ENCODE measurements at regions not wholly inside any gene's neighbourhood (a gene's known extent, or its start where the extent isn't known, plus 50 kb on each side); places are given as distances from the start of the nearest gene placed in this dataset.

DNA sequence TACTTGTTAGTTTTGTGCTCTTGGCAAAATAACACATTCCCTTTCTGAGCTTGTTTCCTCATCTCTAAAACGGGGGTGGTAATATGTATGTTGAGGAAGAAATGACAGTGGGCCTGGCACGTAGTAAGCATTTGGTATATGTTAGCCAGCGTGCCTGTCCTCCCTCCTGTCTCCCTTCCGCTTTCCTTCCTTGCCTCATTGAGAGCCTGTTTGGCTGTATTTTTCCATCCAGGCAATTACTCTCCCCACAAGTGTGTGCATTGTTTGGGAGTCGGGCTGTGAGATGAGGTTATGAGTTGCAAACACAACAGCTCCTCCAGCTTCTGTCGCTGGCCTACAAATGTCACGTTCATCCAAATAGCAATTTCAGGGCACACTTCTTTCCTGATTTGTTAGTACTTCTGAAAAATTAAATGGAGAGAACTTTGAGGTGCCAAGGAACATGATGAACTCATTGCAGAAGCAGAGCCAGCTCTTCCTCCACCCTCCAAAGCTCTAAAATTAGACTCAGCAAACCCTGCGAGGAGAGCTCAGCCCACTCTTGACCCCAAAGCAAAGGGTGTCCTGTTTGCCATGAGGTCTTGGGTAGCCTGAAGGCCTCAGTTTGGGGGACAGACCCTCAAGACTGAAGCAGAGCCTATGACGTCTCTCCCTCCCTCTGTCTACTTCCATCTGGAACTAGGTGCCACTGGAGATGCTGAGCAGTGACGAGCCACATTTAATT is 50.7 kb upstream of the TOX2 start:
- no peak for DNase-seq (ENCODE audit: low spot score)

DNA sequence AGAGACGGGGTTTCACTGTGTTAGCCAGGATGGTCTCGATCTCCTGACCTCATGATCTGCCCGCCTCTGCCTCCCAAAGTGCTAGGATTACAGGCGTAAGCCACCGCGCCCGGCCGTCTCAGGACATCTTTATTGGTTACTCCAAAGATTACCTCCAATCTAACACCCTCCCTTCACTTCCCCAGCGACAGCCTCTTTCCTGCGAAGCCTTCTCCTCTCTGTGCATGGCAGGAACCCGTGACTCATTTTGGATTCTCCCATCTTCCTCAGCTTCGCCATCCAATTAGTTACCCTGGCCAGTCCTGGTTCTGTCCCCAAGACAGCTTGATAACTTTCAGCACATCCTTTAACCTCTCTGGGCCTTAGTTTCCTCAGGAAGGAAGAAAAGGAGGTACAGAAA is 51.3 kb upstream of the TOX2 start:
- no peak for DNase-seq (ENCODE audit: low spot score)

DNA sequence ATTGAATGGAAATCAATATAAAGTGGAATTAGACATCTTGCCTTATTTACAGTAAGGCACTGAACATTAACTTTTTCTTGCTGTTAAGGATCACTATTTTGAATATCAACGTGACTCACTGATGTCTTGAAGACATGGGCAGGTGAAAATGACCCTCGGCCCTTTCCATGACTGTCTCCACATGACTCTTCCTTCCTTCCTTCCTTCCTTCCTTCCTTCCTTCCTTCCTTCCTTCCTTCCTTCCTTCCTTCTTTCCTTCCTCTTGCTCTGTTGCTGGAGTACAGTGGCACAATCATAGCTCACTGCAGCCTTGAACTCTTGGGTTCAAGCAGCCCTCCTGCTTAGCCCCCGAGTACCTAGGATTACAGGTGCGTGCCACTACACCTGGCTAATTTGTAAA is 52.2 kb upstream of the TOX2 start:
- no peak for DNase-seq (ENCODE audit: low spot score)

DNA sequence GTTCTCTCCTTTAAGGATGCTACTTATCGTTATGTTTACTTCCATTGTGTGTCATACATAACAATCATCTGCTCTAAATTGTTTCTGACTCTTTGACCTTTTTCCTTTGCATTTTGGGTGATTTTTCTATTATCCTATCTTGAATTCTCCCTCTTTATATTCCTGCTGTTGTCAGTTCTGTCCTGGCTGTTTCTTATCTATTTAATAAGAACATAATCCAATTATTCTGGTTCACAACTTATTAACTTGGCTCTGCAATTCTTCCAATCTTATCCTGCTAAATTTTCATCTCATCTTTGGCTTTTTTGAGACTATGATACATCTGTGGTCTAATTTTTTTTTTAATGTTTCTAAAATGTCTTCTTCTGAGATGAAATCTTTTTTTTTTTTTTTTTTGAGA is 54.7 kb upstream of the TOX2 start:
- no peak for DNase-seq (ENCODE audit: low spot score)

DNA sequence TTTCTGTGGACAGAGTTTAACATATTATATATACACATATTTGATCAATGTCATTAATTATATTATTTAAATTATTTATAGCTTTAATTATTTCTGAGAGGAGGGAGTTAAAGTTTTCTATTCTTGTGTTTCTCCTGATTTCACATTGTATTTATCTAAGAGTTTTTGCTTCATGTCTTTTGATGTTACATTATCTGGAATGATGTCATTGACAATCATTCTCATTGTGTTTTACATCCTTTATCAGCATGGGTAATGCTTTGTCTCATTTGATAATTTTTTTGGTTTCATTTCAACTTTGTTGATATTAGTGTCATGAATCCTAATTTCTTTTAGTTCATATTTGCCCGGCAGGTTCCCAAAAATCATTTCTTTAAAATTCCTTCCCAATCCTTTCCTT is 56.7 kb upstream of the TOX2 start:
- no peak for DNase-seq (ENCODE audit: low spot score)

DNA sequence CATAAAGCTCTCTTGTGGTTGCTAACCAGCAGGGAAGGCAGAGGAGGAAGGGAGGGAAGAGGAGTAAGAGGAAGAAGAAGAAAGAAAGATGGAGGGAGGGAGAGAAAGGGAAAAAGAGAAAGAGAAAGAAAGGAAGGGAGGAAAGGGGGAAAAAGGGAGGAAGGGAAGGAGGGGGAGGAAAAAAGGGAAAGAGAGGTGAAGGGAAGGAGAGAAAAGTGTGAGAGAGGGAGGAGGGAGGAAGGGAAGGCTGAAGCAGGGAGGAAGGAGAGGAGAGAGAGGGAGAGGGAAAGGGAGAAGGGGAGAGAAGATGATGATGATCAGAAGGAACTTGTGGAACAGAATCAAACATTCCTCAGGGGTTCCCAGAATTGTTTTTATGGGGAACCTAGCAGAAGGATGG is 57.5 kb upstream of the TOX2 start:
- DNase-seq (ENCODE audit: low spot score): no peak

DNA sequence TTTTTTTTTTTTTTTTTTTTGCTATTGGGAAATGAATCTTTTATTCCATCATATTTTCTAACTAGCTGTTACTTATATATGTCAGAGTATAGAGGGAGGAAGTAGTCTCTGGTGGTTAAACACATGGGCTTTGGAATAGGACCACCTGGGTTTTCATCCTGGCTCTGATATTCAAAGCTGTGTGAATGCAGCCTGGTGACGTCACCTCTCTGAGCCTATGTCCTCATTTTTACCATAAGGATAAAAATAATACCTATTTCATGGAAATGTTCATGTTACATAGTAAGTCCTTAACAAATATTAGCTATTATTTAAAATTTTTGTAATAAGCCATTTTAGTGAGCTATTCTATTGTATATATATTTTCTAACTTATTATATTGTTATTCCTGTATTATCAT is 58.8 kb upstream of the TOX2 start:
- DNase-seq (ENCODE audit: low spot score): no peak

DNA sequence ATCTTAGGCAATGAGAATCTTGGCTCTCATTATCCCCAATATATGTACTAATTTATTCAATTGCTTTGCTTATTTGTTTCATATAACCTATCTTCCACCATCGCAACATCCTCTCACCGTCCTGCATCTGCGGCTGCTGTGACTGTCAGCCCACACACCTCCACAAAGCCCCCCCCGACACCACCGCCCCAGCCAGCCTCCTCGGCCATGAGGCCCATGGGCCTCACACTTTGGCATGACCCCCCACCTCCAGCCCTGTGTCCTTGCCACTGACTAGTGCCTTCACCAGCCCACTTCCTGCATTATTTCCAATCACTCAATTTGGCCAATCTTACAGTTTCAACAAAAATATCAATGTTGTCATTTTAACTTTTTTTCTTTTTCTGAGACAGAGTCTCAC is 60.7 kb upstream of the TOX2 start:
- no peak for DNase-seq (ENCODE audit: low spot score)

DNA sequence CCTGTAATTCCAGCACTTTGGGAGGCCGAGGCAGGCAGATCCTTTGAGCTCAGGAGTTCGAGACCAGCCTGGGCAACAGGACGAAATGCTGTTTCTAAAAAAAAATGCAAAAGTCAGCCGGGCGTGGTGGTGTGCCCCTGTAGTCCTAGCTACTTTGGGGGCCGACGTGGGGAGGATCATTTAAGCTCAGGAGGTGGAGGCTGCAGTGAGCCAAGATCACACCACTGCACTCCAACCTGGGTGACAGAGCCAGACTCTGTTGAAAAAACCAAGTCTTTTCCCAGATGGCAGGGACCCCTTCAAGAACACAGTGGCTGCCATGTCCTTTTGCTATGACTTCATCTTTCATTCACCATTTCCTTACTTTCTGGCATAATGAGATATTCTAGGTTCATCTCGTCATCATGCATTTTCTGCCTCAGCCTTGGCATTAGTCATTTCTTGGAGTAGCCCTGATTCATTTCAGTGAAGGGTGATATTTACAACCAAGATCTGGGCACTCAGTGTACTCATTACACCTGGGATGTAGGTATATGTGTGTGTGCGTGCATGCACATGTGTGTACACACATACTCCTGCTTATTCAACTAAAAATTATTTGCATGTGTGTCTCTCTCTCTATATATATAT is 61.4 kb upstream of the TOX2 start:
- peak; percentile 35 for DNase-seq (ENCODE audit: low spot score)

DNA sequence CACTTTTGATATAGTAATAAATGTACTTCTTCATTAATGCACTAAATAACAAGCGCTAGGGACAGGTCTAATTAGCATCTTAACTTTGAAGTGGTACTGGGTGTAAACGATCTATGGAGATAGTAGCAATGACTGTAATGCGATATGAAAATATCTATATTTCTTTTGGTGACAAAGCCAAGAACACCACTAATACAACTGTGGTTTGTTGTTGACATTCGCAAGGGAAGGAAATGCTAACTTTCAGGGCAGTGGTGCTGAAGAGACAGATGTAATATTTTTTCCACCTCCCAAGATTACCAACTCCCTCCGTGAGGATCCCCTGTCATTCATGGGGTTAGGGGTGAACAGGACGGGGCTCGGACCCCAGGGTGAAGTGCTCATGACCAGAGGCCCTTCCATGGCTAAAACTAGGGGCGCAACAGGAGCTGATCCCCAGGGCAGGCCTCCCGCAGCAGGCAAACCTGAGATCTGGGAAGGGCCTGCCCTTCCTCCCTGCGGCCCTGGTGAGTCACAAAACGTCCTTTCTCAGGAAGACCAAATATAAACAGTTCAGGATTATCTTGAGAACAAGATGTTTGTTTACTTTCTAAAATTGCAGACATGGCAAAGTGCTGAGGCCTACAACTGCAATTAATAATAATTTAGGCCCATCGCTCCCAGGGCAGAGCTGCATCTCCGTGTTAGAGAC is 65.0 kb upstream of the TOX2 start:
- DNase-seq (ENCODE audit: low spot score): no peak

DNA sequence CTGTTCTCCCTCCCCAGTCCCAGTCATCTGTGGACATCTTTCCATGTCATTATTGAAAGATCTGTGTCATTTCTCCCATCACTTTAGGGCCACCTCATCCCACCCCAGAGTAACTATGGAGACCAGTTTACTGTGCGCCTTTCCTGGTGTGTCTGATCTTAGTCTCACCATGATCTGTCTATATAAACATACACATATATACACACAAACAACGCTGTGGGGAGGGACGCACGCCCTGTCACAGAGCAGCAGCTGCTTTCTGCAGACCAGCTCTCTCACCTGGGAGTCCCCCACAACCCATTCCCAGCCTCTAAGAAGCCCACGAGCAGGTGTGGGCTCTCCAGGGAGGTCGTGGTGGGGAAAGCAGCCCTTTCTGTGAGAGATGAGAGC is 68.1 kb upstream of the TOX2 start:
- DNase-seq (ENCODE audit: low spot score): no peak

DNA sequence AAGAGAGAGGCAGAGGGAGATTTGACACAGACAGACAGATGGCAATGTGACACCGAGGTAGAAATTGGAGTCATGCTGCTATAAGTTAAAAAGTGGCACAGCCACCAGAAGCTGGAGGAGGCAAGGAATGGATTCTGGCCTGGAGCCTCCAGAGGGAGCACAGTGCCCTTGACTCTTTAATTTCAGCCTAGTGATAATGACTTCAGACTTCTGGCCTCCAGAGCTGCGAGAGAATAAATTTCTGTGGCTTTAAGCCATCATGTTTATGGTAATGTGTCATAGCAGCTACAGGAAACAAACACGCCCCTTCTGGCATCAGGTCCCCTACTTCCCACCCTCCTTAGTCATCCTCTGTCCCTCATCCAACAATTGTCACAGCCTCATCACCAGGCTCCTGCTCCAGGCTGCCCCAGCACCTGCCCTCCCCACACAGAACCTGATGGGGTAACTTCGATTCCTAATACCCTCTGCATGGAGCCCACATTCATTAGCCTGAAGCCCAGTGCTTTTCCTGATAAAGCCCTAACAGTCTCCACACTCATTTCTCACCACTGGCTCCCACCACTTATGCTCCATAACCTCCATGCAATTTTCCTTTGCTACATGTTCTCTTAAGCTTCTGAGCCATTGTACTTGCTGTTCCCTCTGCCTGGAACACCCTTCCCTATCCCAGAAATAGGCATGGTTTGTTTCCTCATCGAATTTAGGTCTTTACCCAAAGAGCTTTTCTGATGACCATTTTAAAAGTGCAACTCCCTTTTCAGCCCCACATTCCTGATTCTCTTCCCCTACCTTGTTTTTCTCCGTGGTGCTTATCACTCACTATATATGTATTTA is 69.7 kb upstream of the TOX2 start:
- DNase-seq (ENCODE audit: low spot score): peak; percentile 96

DNA sequence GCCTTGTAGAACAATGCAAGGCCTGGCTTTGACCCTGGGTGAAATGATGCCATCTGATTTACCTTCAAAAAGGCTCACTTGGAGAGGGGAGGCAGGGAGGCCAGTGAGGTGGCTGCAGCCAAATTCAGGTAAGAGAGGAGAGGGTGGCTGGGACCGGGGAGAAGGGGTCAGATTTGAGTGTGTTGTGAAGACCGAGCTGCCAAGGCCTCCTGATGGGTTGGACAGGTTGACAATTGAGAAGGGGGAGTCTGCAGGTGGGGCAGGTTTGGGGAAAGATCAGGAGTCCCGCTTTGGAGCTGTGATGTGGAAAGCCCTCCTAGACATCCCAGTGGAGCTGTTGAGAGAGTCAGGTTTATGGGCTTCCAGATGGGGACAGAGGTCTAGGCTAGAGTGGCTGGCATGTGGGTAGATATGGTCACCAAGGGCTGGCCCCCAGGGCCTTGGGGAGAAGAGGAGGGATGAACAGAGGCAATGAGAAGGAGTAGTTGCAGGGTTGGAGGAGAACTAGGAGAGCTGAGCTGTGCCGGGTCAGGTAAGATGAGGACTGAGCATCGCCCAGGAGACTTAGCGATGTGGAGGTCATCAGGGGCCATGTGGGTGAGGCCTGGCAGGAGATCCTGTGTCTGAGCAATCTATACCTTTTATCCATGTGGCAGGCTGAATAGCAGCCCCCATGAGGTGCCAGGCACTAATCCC is 70.5 kb upstream of the TOX2 start:
- DNase-seq (ENCODE audit: low spot score): no peak

DNA sequence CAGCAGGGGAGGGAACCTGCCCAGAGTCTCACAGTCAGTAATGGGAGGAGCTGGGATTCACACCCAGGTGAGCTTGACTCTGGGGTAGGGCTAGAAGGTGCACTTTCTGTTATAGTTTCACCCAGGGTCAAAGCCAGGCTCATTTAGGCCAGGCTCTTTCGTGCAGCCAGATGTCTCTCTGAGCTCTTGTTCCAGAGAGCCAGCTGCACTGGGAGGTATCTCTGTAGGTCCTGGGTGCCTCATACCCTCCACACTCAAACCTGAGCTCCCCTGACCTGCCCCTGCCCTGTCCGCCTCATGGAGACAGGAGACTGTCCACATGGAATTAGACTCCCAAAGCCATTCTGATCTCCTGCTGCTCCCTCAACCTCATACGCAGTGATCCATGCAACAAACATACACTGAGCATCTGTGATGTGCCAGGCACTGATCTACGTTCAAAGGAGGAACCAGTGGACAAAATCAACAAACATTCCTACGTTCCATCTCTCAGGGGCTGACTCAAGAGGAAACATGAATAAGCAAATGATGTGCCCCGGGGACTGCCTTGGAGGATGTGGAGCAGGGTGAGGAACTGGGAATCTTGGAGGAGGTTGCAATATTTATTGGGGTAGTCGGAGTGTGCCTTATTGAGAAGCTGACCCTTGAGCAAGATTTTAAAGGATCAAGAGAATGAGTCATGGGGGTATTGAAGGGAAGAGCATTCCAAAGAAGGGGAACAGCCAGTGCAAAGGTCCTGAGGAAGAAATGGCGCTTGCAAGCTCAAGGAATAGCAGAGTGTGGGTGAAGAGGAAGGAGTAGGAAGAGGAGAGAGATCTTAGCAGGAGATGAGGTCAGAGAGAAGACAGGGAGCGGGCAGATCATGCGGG is 71.3 kb upstream of the TOX2 start:
- DNase-seq (ENCODE audit: low spot score): peak; percentile 30

DNA sequence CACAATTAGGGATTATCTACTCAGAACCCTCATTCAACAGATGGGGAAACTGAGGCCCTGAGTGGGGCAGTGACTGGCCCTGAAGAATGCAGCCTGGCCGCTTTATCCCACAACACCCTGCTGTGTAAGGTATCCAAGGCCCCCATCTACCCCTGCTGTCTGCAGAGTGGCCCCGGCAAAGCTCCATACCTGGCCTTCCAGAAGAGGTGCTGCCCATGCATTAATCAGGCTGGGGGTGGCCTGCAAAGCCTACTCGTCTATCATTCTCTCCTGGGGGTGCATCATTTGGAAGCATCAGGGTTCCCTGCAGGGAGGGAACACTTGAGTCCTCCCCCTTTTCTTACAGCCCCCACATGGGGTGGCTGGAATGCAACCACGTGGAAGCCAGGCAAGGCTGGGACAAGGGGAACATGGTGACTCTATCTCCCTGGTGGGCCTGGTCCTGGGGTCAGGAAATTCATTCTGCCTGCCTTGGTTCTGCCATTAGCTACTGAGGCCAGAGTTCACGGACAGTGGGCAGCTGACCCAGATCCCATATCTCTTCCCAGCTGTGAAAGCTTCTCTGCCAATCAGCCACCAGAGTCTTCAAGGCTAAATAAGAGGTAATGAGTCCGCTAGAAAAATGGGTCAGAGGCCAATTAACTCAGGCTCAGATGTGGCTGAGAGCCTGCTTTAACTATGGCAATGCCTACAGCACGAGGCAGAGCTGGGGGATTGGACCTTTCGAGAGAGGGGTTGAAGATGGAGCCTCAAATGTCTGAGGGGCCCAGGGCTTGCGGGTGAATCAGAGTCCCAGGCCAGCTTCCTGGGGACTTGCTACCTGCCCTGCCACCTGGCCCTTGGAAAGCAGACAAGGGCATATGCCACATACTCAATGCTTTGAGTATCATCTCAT is 72.3 kb upstream of the TOX2 start:
- DNase-seq (ENCODE audit: low spot score): no peak

DNA sequence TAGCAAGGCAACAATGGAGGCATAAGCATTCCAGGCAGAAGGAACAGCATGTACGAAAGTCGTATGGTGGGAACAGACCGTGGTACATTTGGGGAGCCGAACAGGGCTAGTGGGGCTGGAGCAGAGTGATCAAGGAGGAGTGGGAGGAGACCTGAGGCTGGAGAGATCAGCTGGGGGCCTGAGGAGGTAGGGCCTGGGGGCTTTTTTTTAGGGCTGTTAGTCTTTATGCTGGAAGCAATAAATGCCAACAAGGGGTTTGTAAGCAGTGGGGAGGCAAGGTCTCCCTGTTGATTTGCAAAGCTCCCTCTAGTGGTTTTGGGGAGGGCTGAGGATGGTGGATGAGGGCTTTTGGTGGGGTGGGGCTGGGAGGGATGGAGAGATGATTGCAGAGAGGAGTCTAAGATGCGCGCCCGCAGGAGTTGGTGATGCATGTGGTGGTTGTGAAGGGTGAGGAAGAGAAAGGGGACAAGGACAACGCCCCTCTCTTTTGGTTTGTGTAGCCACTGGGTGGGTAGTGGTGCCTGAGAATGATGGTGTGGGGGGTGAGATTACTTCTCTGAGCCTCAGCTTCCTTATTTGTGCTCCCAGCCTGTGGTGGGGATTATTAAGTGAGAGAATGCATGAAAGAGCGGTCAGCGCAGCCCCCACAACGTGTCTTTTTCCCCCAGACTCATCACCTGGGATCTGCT is 74.1 kb upstream of the TOX2 start:
- DNase-seq (ENCODE audit: low spot score): peak; percentile 52

DNA sequence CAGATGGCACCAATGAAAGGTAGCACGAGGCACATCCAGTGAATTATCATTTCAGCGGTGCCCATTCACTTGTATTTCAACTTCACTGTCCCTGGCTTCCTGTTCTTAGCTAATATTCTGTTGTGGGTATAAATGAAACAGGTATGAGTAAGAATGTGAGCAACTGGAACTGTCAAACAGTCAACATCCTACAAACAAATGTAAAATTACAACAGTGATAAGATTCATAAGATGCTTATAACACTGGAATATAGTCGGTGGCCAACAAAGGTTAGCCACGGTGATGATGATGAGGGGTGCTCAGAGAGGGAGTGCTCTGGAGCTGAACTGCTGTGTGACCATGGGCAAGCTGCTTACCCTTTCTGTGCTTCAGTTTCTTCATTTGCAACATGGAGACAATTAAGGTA is 74.9 kb upstream of the TOX2 start:
- no peak for DNase-seq (ENCODE audit: low spot score)

DNA sequence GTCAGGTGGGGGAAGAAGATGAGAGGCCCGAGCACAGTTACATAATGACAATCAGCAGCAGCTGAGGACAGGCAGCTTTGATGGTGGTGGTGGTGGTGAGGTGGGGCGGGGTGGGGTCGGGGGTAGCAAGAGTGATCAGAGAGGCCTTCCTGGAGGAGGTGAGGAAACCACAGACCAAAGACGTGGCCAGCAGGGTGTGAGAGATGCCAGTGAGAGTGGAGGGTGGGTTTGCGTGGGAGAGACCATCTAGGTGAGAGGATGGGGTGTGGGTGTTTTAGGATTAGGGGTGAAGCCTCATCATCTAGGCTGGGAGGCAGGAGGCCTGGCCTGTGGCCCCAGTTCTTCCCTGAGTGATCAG is 76.0 kb upstream of the TOX2 start:
- no peak for DNase-seq (ENCODE audit: low spot score)

All from RKO (cell line).